ENCODE measurements at regions not wholly inside any gene's neighbourhood (a gene's known extent, or its start where the extent isn't known, plus 50 kb on each side); places are given as distances from the start of the nearest gene placed in this dataset.

- Histone ChIP-seq H3K4me3 (ENCODE audit: low read length) (no peak overlapping the region), H3K36me3 (replicated peaks; ENCODE audit: insufficient read depth, low read length) (no peaks in the 10 kb centered on the region), H3K79me2 (ENCODE audit: low read length) (no peaks in the 10 kb centered on the region), H3K27me3 (replicated peaks; ENCODE audit: insufficient read depth, low read length) (no peaks in the 10 kb centered on the region), H3F3A (ENCODE audit: insufficient read depth, low read length) (no peaks in the 10 kb centered on the region), H3K9ac (ENCODE audit: low read length) (no peak overlapping the region), H3K27ac (ENCODE audit: low read length) (no peak overlapping the region), H3K4me2 (ENCODE audit: low read depth, low read length) (no peak overlapping the region), H2AFZ (ENCODE audit: low read length) (no peak overlapping the region), H3K9me2 (replicated peaks; ENCODE audit: insufficient read depth, low read length) (no peaks in the 10 kb centered on the region), H3K4me1 (ENCODE audit: low read length) (no peaks in the 10 kb centered on the region), H3K9me3 (replicated peaks; ENCODE audit: insufficient read depth, low read length) (no peaks in the 10 kb centered on the region), H4K20me1 (ENCODE audit: insufficient read depth, low read length) (no peaks in the 10 kb centered on the region)
- TF ChIP-seq EZH2phosphoT487 (IDR thresholded peaks at IDR 0.05; ENCODE audit: low read length): no peak
- no peak for TF ChIP-seq EZH2 (optimal IDR thresholded peaks at IDR 0.05; ENCODE audit: low read depth, low read length)
- TF ChIP-seq, protein P1, sequence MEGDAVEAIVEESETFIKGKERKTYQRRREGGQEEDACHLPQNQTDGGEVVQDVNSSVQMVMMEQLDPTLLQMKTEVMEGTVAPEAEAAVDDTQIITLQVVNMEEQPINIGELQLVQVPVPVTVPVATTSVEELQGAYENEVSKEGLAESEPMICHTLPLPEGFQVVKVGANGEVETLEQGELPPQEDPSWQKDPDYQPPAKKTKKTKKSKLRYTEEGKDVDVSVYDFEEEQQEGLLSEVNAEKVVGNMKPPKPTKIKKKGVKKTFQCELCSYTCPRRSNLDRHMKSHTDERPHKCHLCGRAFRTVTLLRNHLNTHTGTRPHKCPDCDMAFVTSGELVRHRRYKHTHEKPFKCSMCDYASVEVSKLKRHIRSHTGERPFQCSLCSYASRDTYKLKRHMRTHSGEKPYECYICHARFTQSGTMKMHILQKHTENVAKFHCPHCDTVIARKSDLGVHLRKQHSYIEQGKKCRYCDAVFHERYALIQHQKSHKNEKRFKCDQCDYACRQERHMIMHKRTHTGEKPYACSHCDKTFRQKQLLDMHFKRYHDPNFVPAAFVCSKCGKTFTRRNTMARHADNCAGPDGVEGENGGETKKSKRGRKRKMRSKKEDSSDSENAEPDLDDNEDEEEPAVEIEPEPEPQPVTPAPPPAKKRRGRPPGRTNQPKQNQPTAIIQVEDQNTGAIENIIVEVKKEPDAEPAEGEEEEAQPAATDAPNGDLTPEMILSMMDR (IDR thresholded peaks at IDR 0.05; ENCODE audit: low read length): no peak
- no peak for DNase-seq
Observed at GRCh38 chr6:139551376-139551775, 176.9 kb upstream of the CITED2 start.

DNA sequence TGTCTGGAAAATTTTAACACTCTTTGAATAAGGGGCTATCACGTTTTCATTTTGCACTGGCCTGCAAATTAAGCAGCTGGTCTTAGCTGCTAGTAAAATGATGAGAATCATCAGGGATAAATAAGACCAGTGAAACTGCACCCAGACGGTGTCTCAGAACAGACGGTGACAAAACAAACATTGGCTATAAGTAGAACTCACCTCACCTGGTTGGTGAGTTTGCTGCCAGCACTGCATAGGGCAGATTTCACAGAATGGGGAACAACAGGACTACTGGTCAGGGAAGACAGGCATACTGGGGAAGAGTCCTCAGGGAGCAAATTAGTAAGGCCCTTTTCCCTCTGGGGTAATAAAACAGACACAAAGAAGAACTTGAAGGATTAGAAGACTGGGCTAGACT is 175.9 kb upstream of the CITED2 start:
- H3K9me2 ChIP-seq (replicated peaks; ENCODE audit: insufficient read depth, low read length): no peaks in the 10 kb centered on the region
- H3K4me3 ChIP-seq (ENCODE audit: low read length): no peak overlapping the region
- no peak overlapping the region for H2AFZ ChIP-seq (ENCODE audit: low read length)
- no peaks in the 10 kb centered on the region for H3K9me3 ChIP-seq (replicated peaks; ENCODE audit: insufficient read depth, low read length)
- no peaks in the 10 kb centered on the region for H3K36me3 ChIP-seq (replicated peaks; ENCODE audit: insufficient read depth, low read length)
- no peak overlapping the region for H3K27ac ChIP-seq (ENCODE audit: low read length)
- H4K20me1 ChIP-seq (ENCODE audit: insufficient read depth, low read length): no peaks in the 10 kb centered on the region
- TF ChIP-seq EZH2 (optimal IDR thresholded peaks at IDR 0.05; ENCODE audit: low read depth, low read length) (no peak), EZH2phosphoT487 (IDR thresholded peaks at IDR 0.05; ENCODE audit: low read length) (no peak)
- TF ChIP-seq, protein P1 (IDR thresholded peaks at IDR 0.05; ENCODE audit: low read length): no peak
- H3F3A ChIP-seq (ENCODE audit: insufficient read depth, low read length): no peaks in the 10 kb centered on the region
- H3K4me2 ChIP-seq (ENCODE audit: low read depth, low read length): no peak overlapping the region
- H3K79me2 ChIP-seq (ENCODE audit: low read length): no peaks in the 10 kb centered on the region
- H3K27me3 ChIP-seq (replicated peaks; ENCODE audit: insufficient read depth, low read length): no peaks in the 10 kb centered on the region
- no peak for DNase-seq
- no peak overlapping the region for H3K9ac ChIP-seq (ENCODE audit: low read length)
- no peaks in the 10 kb centered on the region for H3K4me1 ChIP-seq (ENCODE audit: low read length)

DNA sequence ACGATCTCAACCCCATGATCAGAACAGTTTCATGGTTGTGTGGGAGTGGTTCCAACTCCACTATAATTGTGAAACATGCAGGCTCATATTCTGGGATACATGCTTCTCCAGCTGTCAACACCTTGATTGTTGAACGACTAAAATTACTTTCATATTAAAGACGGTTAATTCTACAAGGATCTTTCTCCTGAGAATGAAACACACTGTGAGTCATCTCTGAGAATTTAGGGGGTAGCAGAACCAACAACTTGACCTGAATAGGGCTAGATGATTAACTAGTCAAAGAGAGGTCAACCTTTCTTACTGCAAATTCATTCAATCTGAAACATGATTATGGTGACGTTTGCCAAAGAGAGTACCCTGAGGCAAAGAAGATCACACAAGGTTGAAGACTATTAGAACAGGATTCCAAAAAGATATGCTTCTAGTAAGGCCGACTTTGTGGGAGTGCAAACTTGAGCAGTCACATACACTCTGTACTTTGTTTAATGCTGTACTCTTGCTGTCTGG is 175.2 kb upstream of the CITED2 start:
- Histone ChIP-seq H3K36me3 (replicated peaks; ENCODE audit: insufficient read depth, low read length) (no peaks in the 10 kb centered on the region), H3K4me3 (ENCODE audit: low read length) (no peak overlapping the region), H3K4me1 (ENCODE audit: low read length) (no peaks in the 10 kb centered on the region), H3K27ac (ENCODE audit: low read length) (no peak overlapping the region), H3K4me2 (ENCODE audit: low read depth, low read length) (no peak overlapping the region), H2AFZ (ENCODE audit: low read length) (no peak overlapping the region), H3K9me2 (replicated peaks; ENCODE audit: insufficient read depth, low read length) (no peaks in the 10 kb centered on the region), H3K27me3 (replicated peaks; ENCODE audit: insufficient read depth, low read length) (no peaks in the 10 kb centered on the region), H3F3A (ENCODE audit: insufficient read depth, low read length) (no peaks in the 10 kb centered on the region), H3K79me2 (ENCODE audit: low read length) (no peaks in the 10 kb centered on the region), H3K9me3 (replicated peaks; ENCODE audit: insufficient read depth, low read length) (no peaks in the 10 kb centered on the region), H4K20me1 (ENCODE audit: insufficient read depth, low read length) (no peaks in the 10 kb centered on the region), H3K9ac (ENCODE audit: low read length) (no peak overlapping the region)
- TF ChIP-seq, protein P1 (IDR thresholded peaks at IDR 0.05; ENCODE audit: low read length): no peak
- TF ChIP-seq EZH2phosphoT487 (IDR thresholded peaks at IDR 0.05; ENCODE audit: low read length) (no peak), EZH2 (optimal IDR thresholded peaks at IDR 0.05; ENCODE audit: low read depth, low read length) (no peak)
- no peak for DNase-seq
